ENCODE measurements at regions not wholly inside any gene's neighbourhood (a gene's known extent, or its start where the extent isn't known, plus 50 kb on each side); places are given as distances from the start of the nearest gene placed in this dataset.
"Not testable (repeated sequence)": the region's sequence is repeated elsewhere in the genome, so short reads cannot be mapped to it uniquely, and the experiment has no call there.

- no peak for DNase-seq (ENCODE audit: low read depth, low spot score)
- no peak overlapping the region for H3K4me3 ChIP-seq (ENCODE audit: low read length)
These were observed 119.8 kb upstream of the PCBD1 start for GRCh38 chr10:71008150-71008549.

- no peak overlapping the region for H3K4me3 ChIP-seq (ENCODE audit: low read length)
- no peak for DNase-seq (ENCODE audit: low read depth, low spot score)
These were observed 120.8 kb upstream of the PCBD1 start for GRCh38 chr10:71009126-71009525.

GRCh38 chr10:71010730-71011129 lies 122.4 kb upstream of the PCBD1 start:
- no peak overlapping the region for H3K4me3 ChIP-seq (ENCODE audit: low read length)
- DNase-seq (ENCODE audit: low read depth, low spot score): no peak

GRCh38 chr10:71011141-71011540 lies 122.8 kb upstream of the PCBD1 start:
- no peak overlapping the region for H3K4me3 ChIP-seq (ENCODE audit: low read length)
- no peak for DNase-seq (ENCODE audit: low read depth, low spot score)

- no peak overlapping the region for H3K4me3 ChIP-seq (ENCODE audit: low read length)
- DNase-seq (ENCODE audit: low read depth, low spot score): no peak
These were observed 125.8 kb upstream of the PCBD1 start for GRCh38 chr10:71014021-71014805.

- peak; percentile 27 for DNase-seq (ENCODE audit: low read depth, low spot score)
- H3K4me3 ChIP-seq (ENCODE audit: low read length): no peak overlapping the region
These were observed 127.3 kb upstream of the PCBD1 start for GRCh38 chr10:71015674-71016073.

GRCh38 chr10:71020061-71020460 lies 131.7 kb upstream of the PCBD1 start:
- DNase-seq (ENCODE audit: low read depth, low spot score): not testable (repeated sequence)

GRCh38 chr10:71021402-71021801 lies 133.0 kb upstream of the PCBD1 start:
- no peak for DNase-seq (ENCODE audit: low read depth, low spot score)
- no peak overlapping the region for H3K4me3 ChIP-seq (ENCODE audit: low read length)

More at GRCh38 chr10:71020061-71020460, 131.7 kb upstream of the PCBD1 start:
- H3K4me3 ChIP-seq (ENCODE audit: low read length): not testable (repeated sequence)

- H3K4me3 ChIP-seq (ENCODE audit: low read length): no peak overlapping the region
- DNase-seq (ENCODE audit: low read depth, low spot score): no peak
These were observed 135.4 kb upstream of the PCBD1 start for GRCh38 chr10:71023704-71024283.

GRCh38 chr10:71024490-71024889 lies 136.1 kb upstream of the PCBD1 start:
- no peak overlapping the region for H3K4me3 ChIP-seq (ENCODE audit: low read length)

GRCh38 chr10:71025535-71025934 lies 137.2 kb upstream of the PCBD1 start:
- DNase-seq (ENCODE audit: low read depth, low spot score): no peak
- H3K4me3 ChIP-seq (ENCODE audit: low read length): no peak overlapping the region

More at GRCh38 chr10:71024490-71024889, 136.1 kb upstream of the PCBD1 start:
- no peak for DNase-seq (ENCODE audit: low read depth, low spot score)

GRCh38 chr10:71028066-71028465 lies 139.7 kb upstream of the PCBD1 start:
- no peak overlapping the region for H3K4me3 ChIP-seq (ENCODE audit: low read length)
- no peak for DNase-seq (ENCODE audit: low read depth, low spot score)

GRCh38 chr10:71029411-71029892 lies 141.1 kb upstream of the PCBD1 start:
- no peak for DNase-seq (ENCODE audit: low read depth, low spot score)
- no peak overlapping the region for H3K4me3 ChIP-seq (ENCODE audit: low read length)

GRCh38 chr10:71029907-71030306 lies 141.5 kb upstream of the PCBD1 start:
- no peak overlapping the region for H3K4me3 ChIP-seq (ENCODE audit: low read length)
- no peak for DNase-seq (ENCODE audit: low read depth, low spot score)

GRCh38 chr10:71031026-71031425 lies 142.7 kb upstream of the PCBD1 start:
- no peak for DNase-seq (ENCODE audit: low read depth, low spot score)
- H3K4me3 ChIP-seq (ENCODE audit: low read length): no peak overlapping the region

GRCh38 chr10:71031603-71032002 lies 143.2 kb upstream of the PCBD1 start:
- no peak overlapping the region for H3K4me3 ChIP-seq (ENCODE audit: low read length)
- DNase-seq (ENCODE audit: low read depth, low spot score): no peak

- DNase-seq (ENCODE audit: low read depth, low spot score): no peak
- H3K4me3 ChIP-seq (ENCODE audit: low read length): no peak overlapping the region
These were observed 144.5 kb upstream of the PCBD1 start for GRCh38 chr10:71032887-71033286.

GRCh38 chr10:71033396-71033980 lies 145.1 kb upstream of the PCBD1 start:
- no peak for DNase-seq (ENCODE audit: low read depth, low spot score)
- no peak overlapping the region for H3K4me3 ChIP-seq (ENCODE audit: low read length)

GRCh38 chr10:71035511-71036296 lies 147.3 kb upstream of the PCBD1 start:
- no peak for DNase-seq (ENCODE audit: low read depth, low spot score)
- H3K4me3 ChIP-seq (ENCODE audit: low read length): no peak overlapping the region

All from Jurkat, Clone E6-1 (cell line).